T-helper 1 cell treated with Interleukin-12 subunit alpha and Interleukin-12 subunit beta and Interleukin-4 antibody, amounts not matched to agents 30 μg/mL and 1 μg/mL, for 36 hours (primary cell): ENCODE measurements at regions not wholly inside any gene's neighbourhood (a gene's known extent, or its start where the extent isn't known, plus 50 kb on each side); places are given as distances from the start of the nearest gene placed in this dataset.
"Not testable (repeated sequence)": the region's sequence is repeated elsewhere in the genome, so short reads cannot be mapped to it uniquely, and the experiment has no call there.

Source experiments
- H3K27ac Mint-ChIP-seq: one replicate; pipeline ENCODE4 v1.8.0; 2021; ENCODE audit warnings: mild to moderate bottlenecking, mixed read lengths
- H3K27me3 Mint-ChIP-seq: one replicate; pipeline ENCODE4 v1.8.0; 2021; ENCODE audit warnings: low read depth, mixed read lengths
- H3K36me3 Mint-ChIP-seq: one replicate; pipeline ENCODE4 v1.8.0; 2021; ENCODE audit warnings: low read depth, mixed read lengths
- H3K4me1 Mint-ChIP-seq: one replicate; pipeline ENCODE4 v1.8.0; 2021; ENCODE audit warnings: low read depth, mixed read lengths
- H3K4me3 Mint-ChIP-seq: one replicate; pipeline ENCODE4 v1.8.0; 2021; ENCODE audit warnings: mild to moderate bottlenecking, moderate library complexity, mixed read lengths
- H3K9me3 Mint-ChIP-seq: one replicate; pipeline ENCODE4 v1.8.0; 2021; ENCODE audit warnings: mixed read lengths

- Mint-ChIP-seq H3K36me3 (no peaks in the 10 kb centered on the region), H3K9me3 (peaks cover 5% of the 10 kb centered on the region), H3K27me3 (peaks cover 5% of the 10 kb centered on the region), H3K4me1 (no peaks in the 10 kb centered on the region), H3K4me3 (no peak overlapping the region), H3K27ac (no peak overlapping the region)
Observed at GRCh38 chr4:38367642-38368174, 296.3 kb upstream of the KLF3 start.

GRCh38 chr4:38368613-38369012, 295.4 kb upstream of the KLF3 start:
- Mint-ChIP-seq H3K36me3 (no peaks in the 10 kb centered on the region), H3K27me3 (peaks cover 5% of the 10 kb centered on the region), H3K9me3 (peaks cover 5% of the 10 kb centered on the region), H3K4me3 (no peak overlapping the region), H3K4me1 (peaks cover 2% of the 10 kb centered on the region), H3K27ac (no peak overlapping the region)

GRCh38 chr4:38371391-38371851, 292.6 kb upstream of the KLF3 start:
- no peak overlapping the region for H3K4me3 Mint-ChIP-seq
- H3K27ac Mint-ChIP-seq: no peak overlapping the region
- H3K36me3 Mint-ChIP-seq: no peaks in the 10 kb centered on the region
- H3K27me3 Mint-ChIP-seq: peaks cover 5% of the 10 kb centered on the region
- peaks cover 5% of the 10 kb centered on the region for H3K9me3 Mint-ChIP-seq
- H3K4me1 Mint-ChIP-seq: peaks cover 2% of the 10 kb centered on the region

- Mint-ChIP-seq H3K36me3 (no peaks in the 10 kb centered on the region), H3K4me3 (no peak overlapping the region), H3K4me1 (peaks cover 2% of the 10 kb centered on the region), H3K27me3 (peaks cover 4% of the 10 kb centered on the region), H3K9me3 (peaks cover 5% of the 10 kb centered on the region), H3K27ac (no peak overlapping the region)
Observed at GRCh38 chr4:38373375-38373774, 290.6 kb upstream of the KLF3 start.

DNA sequence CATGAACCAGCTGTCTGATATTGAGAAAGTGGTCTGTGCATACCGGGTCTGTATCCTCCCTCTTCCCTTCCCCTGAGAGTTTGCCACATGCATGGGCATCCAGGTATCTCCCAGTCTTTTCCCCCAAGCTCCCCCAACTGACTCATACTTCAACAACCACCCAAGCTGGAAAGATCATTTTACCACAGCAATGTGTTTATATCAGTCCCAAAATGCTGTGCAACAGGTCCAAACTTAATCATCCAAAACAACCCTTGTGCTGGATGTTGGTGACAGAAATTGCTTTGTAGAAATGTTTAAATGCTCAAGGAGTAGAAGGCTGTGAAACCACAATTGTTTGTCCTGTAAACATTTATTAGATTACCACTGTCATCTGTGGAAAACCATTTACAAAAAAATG, 286.8 kb upstream of the KLF3 start:
- Mint-ChIP-seq H3K27ac (no peak overlapping the region), H3K36me3 (no peaks in the 10 kb centered on the region), H3K4me1 (peaks cover 2% of the 10 kb centered on the region), H3K27me3 (no peaks in the 10 kb centered on the region), H3K4me3 (no peak overlapping the region), H3K9me3 (peaks cover 5% of the 10 kb centered on the region)

- H3K4me3 Mint-ChIP-seq: no peak overlapping the region
- no peak overlapping the region for H3K27ac Mint-ChIP-seq
- no peaks in the 10 kb centered on the region for H3K9me3 Mint-ChIP-seq
- no peaks in the 10 kb centered on the region for H3K36me3 Mint-ChIP-seq
- H3K27me3 Mint-ChIP-seq: no peaks in the 10 kb centered on the region
- H3K4me1 Mint-ChIP-seq: no peaks in the 10 kb centered on the region
Observed at GRCh38 chr4:38378478-38378877, 285.5 kb upstream of the KLF3 start.

DNA sequence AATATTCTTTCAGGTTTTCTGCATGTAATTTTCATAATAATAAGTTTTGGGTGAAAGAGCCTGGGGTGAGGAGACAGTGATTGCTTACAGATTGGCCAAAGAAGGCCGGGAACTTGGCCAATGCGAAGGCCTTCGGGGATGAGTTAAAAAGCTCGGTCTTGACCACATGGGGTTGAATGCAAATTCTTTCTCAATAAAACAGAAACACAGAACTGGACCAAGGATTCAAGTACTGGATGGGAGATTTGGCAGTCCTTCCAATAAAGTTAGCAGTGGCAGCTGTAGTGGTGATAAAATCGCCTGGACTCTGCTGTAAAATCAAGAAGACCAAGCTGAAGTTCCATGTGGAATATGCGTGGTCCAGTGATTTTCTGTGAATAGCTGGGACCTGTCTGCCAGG, 282.2 kb upstream of the KLF3 start:
- Mint-ChIP-seq H3K4me3 (no peak overlapping the region), H3K27me3 (no peaks in the 10 kb centered on the region), H3K36me3 (no peaks in the 10 kb centered on the region), H3K4me1 (no peaks in the 10 kb centered on the region), H3K27ac (no peak overlapping the region), H3K9me3 (no peaks in the 10 kb centered on the region)

- no peak overlapping the region for H3K4me3 Mint-ChIP-seq
- no peaks in the 10 kb centered on the region for H3K27me3 Mint-ChIP-seq
- no peak overlapping the region for H3K27ac Mint-ChIP-seq
Observed at GRCh38 chr4:38382520-38382919, 281.5 kb upstream of the KLF3 start.

DNA sequence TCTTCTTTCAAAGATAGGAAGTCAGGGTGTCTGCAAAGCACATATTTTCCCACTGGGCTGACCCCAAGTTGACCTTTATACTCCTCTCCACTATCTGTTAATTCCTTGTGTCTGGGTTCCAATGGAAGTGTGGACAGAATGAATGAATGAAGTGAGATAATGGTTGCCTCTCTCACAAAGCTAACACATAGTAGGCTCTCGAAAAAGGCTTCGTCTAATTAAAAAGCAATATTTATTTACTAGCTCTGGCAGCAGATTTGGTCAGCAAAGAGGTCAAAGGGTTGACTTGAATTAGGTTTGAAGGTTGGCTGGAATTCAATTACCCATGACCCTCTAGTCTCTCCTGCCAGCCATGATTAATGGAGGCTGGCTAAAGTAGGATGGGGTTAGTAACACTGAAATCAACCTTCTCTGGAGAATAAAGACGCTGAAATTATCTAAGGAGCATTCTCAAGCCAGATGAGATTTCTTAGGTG, 280.3 kb upstream of the KLF3 start:
- H3K36me3 Mint-ChIP-seq: no peaks in the 10 kb centered on the region
- no peaks in the 10 kb centered on the region for H3K4me1 Mint-ChIP-seq
- no peaks in the 10 kb centered on the region for H3K9me3 Mint-ChIP-seq
- no peak overlapping the region for H3K27ac Mint-ChIP-seq
- H3K4me3 Mint-ChIP-seq: no peak overlapping the region
- H3K27me3 Mint-ChIP-seq: no peaks in the 10 kb centered on the region

More at GRCh38 chr4:38382520-38382919, 281.5 kb upstream of the KLF3 start:
- H3K4me1 Mint-ChIP-seq: no peaks in the 10 kb centered on the region
- H3K36me3 Mint-ChIP-seq: no peaks in the 10 kb centered on the region
- H3K9me3 Mint-ChIP-seq: no peaks in the 10 kb centered on the region

- H3K27ac Mint-ChIP-seq: no peak overlapping the region
- no peaks in the 10 kb centered on the region for H3K4me1 Mint-ChIP-seq
- peaks cover 14% of the 10 kb centered on the region for H3K9me3 Mint-ChIP-seq
- no peaks in the 10 kb centered on the region for H3K36me3 Mint-ChIP-seq
- no peak overlapping the region for H3K4me3 Mint-ChIP-seq
- no peaks in the 10 kb centered on the region for H3K27me3 Mint-ChIP-seq
Observed at GRCh38 chr4:38385093-38386004, 278.6 kb upstream of the KLF3 start.

GRCh38 chr4:38386005-38386551, 277.9 kb upstream of the KLF3 start:
- no peaks in the 10 kb centered on the region for H3K27me3 Mint-ChIP-seq
- no peak overlapping the region for H3K27ac Mint-ChIP-seq
- no peaks in the 10 kb centered on the region for H3K4me1 Mint-ChIP-seq
- no peak overlapping the region for H3K4me3 Mint-ChIP-seq
- H3K9me3 Mint-ChIP-seq: peaks cover 22% of the 10 kb centered on the region
- H3K36me3 Mint-ChIP-seq: peaks cover 3% of the 10 kb centered on the region

GRCh38 chr4:38386654-38387188, 277.3 kb upstream of the KLF3 start:
- peaks cover 28% of the 10 kb centered on the region for H3K9me3 Mint-ChIP-seq
- H3K27me3 Mint-ChIP-seq: no peaks in the 10 kb centered on the region
- no peaks in the 10 kb centered on the region for H3K4me1 Mint-ChIP-seq
- peaks cover 7% of the 10 kb centered on the region for H3K36me3 Mint-ChIP-seq
- no peak overlapping the region for H3K27ac Mint-ChIP-seq
- no peak overlapping the region for H3K4me3 Mint-ChIP-seq

- peaks cover 33% of the 10 kb centered on the region for H3K9me3 Mint-ChIP-seq
- H3K27ac Mint-ChIP-seq: no peak overlapping the region
- peaks cover 10% of the 10 kb centered on the region for H3K36me3 Mint-ChIP-seq
- no peaks in the 10 kb centered on the region for H3K4me1 Mint-ChIP-seq
- H3K27me3 Mint-ChIP-seq: no peaks in the 10 kb centered on the region
- H3K4me3 Mint-ChIP-seq: no peak overlapping the region
Observed at GRCh38 chr4:38387348-38387747, 276.7 kb upstream of the KLF3 start.

- Mint-ChIP-seq H3K4me3 (no peak overlapping the region), H3K27me3 (no peaks in the 10 kb centered on the region), H3K4me1 (no peaks in the 10 kb centered on the region), H3K27ac (no peak overlapping the region), H3K36me3 (peaks cover 10% of the 10 kb centered on the region), H3K9me3 (peaks cover 36% of the 10 kb centered on the region)
Observed at GRCh38 chr4:38387819-38388218, 276.2 kb upstream of the KLF3 start.

- not testable (repeated sequence) for H3K27me3 Mint-ChIP-seq, H3K27ac Mint-ChIP-seq, H3K4me1 Mint-ChIP-seq, H3K4me3 Mint-ChIP-seq
- Mint-ChIP-seq H3K9me3 (peaks cover 42% of the 10 kb centered on the region), H3K36me3 (peaks cover 10% of the 10 kb centered on the region)
Observed at GRCh38 chr4:38388907-38389306, 275.1 kb upstream of the KLF3 start.
